Activated CD8-positive, alpha-beta memory T cell treated with anti-CD3 and anti-CD28 coated beads for 24 hours (primary cell): ENCODE measurements at regions not wholly inside any gene's neighbourhood (a gene's known extent, or its start where the extent isn't known, plus 50 kb on each side); places are given as distances from the start of the nearest gene placed in this dataset.

ENCODE experiments used
- DNase-seq: peaks from one replicate; pipeline ENCODE4 v3.0.0-alpha.2; 2020

GRCh38 chr3:68148447-68148846 is 494.0 kb upstream of the SUCLG2 start:
- no peak for DNase-seq

GRCh38 chr3:68142441-68142840 is 488.0 kb upstream of the SUCLG2 start:
- no peak for DNase-seq

GRCh38 chr3:68139897-68140296 is 485.5 kb upstream of the SUCLG2 start:
- no peak for DNase-seq

DNA sequence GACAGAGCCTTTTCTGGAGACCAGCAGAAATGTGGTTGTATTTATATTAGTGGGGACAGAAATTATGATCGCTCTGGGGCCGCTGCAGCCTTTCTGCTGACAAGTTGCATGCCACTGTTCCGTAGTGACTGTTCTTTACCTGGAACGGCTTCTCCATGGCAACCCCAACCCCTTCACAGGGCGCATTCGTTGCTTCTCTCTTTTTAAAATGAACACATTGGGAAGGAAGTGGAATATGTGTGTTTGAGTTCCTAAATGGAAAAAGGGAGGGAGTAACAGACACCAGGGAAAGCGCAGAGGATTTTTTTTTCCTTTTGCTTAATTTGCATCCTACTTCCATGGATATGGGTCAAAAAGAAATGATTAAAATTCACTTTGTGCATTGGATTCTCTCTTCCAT is 482.0 kb upstream of the SUCLG2 start:
- DNase-seq = no peak

GRCh38 chr3:68135067-68135466 is 480.7 kb upstream of the SUCLG2 start:
- DNase-seq = no peak

GRCh38 chr3:68129065-68129464 is 474.7 kb upstream of the SUCLG2 start:
- no peak for DNase-seq

DNA sequence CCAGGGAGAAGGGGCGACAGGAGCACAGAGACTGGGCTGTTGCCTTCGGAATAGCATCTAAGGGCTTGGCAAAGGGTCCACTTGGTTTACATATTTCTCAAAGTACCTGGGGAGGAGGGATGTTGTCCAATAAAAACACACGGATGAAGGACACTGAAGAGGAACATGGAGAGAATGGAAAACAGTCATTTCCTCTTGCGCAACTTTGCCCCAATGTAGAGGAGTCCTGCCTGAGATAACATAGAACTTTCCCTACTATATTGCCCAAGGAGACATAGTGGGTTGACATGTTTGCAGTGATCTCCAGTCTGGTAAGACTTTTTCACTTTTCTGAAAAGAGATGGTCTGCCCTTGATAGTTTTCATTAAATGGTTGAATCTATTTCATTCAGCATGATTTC is 468.8 kb upstream of the SUCLG2 start:
- no peak for DNase-seq

GRCh38 chr3:68121287-68121686 is 466.9 kb upstream of the SUCLG2 start:
- no peak for DNase-seq

DNA sequence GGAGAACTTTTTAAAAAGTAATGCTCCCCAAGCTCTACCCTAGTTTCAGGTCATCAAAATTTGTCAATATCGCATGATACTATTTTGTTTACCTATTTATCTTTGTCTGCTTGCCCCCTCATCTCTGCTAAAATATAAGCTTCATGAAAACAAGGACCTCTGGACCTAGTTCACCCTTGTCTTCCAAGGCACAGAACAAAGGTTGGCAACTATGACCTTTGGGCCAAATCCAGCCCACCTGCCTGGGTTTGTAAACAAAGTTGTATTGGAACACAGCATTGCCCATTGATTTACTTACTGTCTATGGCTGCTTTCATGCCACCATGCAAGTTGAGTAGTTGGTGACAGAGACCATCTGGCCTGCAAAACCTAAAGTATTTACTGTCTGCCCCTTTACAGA is 462.2 kb upstream of the SUCLG2 start:
- no peak for DNase-seq

DNA sequence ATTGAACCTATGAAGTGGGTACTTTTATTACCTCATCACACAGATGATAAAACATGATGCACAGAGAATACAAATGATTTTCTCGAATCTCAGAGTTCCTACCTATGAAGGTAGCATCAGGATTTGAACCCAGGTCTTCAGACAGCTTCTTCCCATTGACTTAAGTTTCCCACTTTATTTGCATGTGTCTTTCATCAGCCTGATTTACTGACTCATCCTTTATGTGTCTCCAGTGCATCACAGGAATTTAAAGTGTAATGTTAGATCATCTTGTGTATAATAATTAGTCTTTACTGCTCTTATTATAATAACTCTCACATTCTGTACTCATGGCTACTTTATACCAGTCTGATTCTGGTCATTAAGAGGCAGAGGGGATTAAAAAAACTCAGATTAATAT is 449.4 kb upstream of the SUCLG2 start:
- DNase-seq = no peak

- DNase-seq = no peak
These were observed 436.2 kb upstream of the SUCLG2 start for GRCh38 chr3:68090571-68090970.

DNA sequence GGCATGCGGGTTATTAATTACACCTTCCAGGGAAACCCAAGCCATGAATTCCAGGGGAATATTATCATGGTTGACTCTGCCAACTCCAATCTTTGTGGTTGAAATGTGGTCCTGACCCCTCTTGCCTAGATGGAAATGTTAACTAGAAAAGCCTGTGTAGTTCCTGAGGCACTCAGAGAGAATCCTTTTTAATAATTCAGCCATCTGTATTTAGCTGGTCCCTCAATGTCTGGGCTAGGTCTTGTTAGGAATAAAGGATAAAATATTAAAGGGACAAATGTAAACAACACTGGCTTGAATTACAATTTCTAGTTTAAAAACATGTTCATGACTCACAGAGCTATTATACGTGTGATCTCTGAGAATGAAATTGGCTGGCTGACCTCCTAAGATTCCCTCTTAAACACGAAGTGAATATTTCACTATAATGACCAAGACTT is 435.2 kb upstream of the SUCLG2 start:
- DNase-seq = no peak

DNA sequence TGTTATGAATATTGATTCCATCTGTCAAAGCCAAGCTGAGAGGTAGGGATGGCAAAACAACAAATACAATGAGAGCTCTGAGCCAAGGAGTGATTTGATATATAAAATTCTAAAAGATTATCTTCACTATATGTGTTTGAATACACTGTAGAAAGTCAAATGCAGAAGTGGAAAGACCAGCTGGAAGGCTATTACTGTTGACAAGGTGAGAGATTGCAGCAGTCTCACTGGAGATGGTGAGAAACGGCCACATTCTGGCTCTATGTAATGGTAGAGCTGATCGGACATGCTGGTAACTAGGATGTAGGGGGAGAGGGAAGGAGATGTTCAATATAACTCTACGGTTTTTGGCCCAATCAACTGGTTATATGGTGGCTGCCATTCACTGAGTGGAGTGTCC is 434.2 kb upstream of the SUCLG2 start:
- no peak for DNase-seq

GRCh38 chr3:68088216-68088615 is 433.8 kb upstream of the SUCLG2 start:
- no peak for DNase-seq

GRCh38 chr3:68072062-68072461 is 417.6 kb upstream of the SUCLG2 start:
- DNase-seq = no peak

DNA sequence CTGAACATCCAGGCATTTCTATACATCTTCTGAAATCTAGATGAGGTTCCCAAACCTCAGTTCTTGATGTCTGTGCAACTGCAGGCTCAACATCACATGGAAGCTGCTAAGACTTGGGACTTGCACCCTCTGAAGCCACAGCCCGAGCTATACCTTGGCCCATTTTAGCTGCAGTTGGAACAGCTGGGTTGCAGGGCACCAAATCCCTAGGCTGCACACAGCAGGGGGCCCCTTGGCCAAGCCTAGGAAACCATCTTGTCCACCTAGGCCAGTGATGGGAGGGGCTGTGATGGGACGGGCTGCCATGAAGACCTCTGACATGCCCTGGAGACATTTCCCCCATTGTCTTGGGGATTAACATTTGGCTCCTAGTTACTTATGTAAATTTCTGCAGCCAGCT is 415.8 kb upstream of the SUCLG2 start:
- no peak for DNase-seq

- no peak for DNase-seq
These were observed 412.9 kb upstream of the SUCLG2 start for GRCh38 chr3:68067314-68067713.

GRCh38 chr3:68062926-68063325 is 408.5 kb upstream of the SUCLG2 start:
- DNase-seq = no peak

- DNase-seq = no peak
These were observed 406.5 kb upstream of the SUCLG2 start for GRCh38 chr3:68060910-68061309.

DNA sequence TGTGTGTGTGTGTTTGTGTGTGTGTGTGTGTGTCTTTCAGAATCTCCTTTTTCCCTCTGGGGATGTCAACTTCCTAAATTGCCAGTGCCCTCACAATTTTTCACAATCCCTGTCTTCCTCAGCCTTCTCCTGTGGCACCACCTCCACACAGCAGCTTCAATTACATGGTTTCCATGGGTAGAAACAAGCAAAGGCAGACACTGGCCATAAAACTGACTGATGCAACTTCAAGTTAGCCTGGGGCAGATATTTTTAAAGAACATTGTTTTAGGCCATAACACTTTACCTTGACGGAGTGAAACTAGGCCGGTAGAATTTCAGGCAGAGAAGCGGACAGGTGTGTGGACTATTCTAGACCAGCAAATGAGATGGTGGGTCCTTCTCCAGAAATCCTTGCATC is 405.8 kb upstream of the SUCLG2 start:
- DNase-seq = no peak

- DNase-seq = no peak
These were observed 405.3 kb upstream of the SUCLG2 start for GRCh38 chr3:68059628-68060152.

GRCh38 chr3:68057637-68058320 is 403.4 kb upstream of the SUCLG2 start:
- DNase-seq = peak; percentile 70

GRCh38 chr3:68056556-68056955 is 402.1 kb upstream of the SUCLG2 start:
- DNase-seq = no peak

GRCh38 chr3:68055215-68055614 is 400.8 kb upstream of the SUCLG2 start:
- DNase-seq = no peak

- no peak for DNase-seq
These were observed 395.4 kb upstream of the SUCLG2 start for GRCh38 chr3:68049776-68050175.
